ENCODE measurements at regions not wholly inside any gene's neighbourhood (a gene's known extent, or its start where the extent isn't known, plus 50 kb on each side); places are given as distances from the start of the nearest gene placed in this dataset.

DNA sequence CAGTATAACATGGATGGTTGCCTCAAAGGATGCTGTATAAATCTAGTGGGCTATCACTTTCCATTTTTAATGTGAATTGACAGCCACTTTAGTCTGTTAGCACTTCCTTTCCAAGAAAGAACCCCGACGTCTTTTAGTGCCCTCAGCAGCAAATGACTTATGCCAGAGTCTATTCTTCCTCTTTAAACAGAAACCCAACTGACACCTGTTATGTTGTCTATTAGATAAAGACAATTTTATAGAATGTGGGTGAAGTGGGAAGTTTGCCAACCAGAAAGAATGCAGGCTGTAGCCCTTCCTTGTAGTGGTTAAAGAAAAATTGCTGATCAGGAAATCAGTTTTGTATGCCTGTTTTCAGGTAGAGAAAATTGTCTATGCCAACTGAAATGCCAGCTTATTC is 344.9 kb downstream of the ZNF326 start:
- TF ChIP-seq GATA2 (IDR thresholded peaks at IDR 0.05; ENCODE audit: insufficient read depth, insufficient read length, low read depth, low read length): no peak
- TF ChIP-seq, protein P1, sequence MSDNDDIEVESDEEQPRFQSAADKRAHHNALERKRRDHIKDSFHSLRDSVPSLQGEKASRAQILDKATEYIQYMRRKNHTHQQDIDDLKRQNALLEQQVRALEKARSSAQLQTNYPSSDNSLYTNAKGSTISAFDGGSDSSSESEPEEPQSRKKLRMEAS (IDR thresholded peaks at IDR 0.05; ENCODE audit: insufficient read depth, insufficient read length): no peak
- TF ChIP-seq POLR2A (IDR thresholded peaks at IDR 0.05; ENCODE audit: low read depth, low read length): no peak
- TF ChIP-seq EZH2 (IDR thresholded peaks at IDR 0.05; ENCODE audit: borderline replicate concordance, low read depth, low read length, severe bottlenecking): no peak
- no peak for TF ChIP-seq FOS (IDR thresholded peaks at IDR 0.05; ENCODE audit: borderline replicate concordance, insufficient read depth, low read length)
- TF ChIP-seq, protein P2, sequence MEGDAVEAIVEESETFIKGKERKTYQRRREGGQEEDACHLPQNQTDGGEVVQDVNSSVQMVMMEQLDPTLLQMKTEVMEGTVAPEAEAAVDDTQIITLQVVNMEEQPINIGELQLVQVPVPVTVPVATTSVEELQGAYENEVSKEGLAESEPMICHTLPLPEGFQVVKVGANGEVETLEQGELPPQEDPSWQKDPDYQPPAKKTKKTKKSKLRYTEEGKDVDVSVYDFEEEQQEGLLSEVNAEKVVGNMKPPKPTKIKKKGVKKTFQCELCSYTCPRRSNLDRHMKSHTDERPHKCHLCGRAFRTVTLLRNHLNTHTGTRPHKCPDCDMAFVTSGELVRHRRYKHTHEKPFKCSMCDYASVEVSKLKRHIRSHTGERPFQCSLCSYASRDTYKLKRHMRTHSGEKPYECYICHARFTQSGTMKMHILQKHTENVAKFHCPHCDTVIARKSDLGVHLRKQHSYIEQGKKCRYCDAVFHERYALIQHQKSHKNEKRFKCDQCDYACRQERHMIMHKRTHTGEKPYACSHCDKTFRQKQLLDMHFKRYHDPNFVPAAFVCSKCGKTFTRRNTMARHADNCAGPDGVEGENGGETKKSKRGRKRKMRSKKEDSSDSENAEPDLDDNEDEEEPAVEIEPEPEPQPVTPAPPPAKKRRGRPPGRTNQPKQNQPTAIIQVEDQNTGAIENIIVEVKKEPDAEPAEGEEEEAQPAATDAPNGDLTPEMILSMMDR (IDR thresholded peaks at IDR 0.05; ENCODE audit: extremely low read depth in 1 of 2, insufficient read depth in 1 of 2, low read depth in 1 of 2, low read length in 2 of 2): no peak
- TF ChIP-seq POLR2AphosphoS5 (IDR thresholded peaks at IDR 0.05; ENCODE audit: insufficient read depth, low read depth, low read length): no peak
- no peak for TF ChIP-seq JUN (IDR thresholded peaks at IDR 0.05; ENCODE audit: borderline replicate concordance, insufficient read depth, insufficient read length, low read depth)
- no peak for TF ChIP-seq MYC (IDR thresholded peaks at IDR 0.05; ENCODE audit: low read depth, low read length)
- H3K4me3 ChIP-seq (replicated peaks in 1 of 3; ENCODE audit: insufficient read depth in 1 of 3, low read depth in 1 of 3, low read length in 3 of 3): no peak overlapping the region
- H3K9ac ChIP-seq (replicated peaks; ENCODE audit: extremely low read depth, insufficient read depth, low read length): no peak overlapping the region
- H3K36me3 ChIP-seq (ENCODE audit: control insufficient read depth in 2 of 2, extremely low read depth in 1 of 2, insufficient read depth in 2 of 2, low read length in 2 of 2): no peaks in the 10 kb centered on the region
- H3K4me2 ChIP-seq (ENCODE audit: insufficient read depth, low read length): no peak overlapping the region
- H3K4me1 ChIP-seq (ENCODE audit: control insufficient read depth, extremely low read depth, insufficient read depth, low read length): no peaks in the 10 kb centered on the region
- FAIRE-seq: no peak
- no peak for DNase-seq (ENCODE audit: low read depth, low spot score)
- intact Hi-C loops (cut with micrococcal nuclease) (no loop called here), dilution Hi-C loops (cut with MboI; ENCODE audit: extremely low pct_ligation_motif_present, low sequenced_read_pairs) (no loop called here)
- H3K27ac ChIP-seq (ENCODE audit: insufficient read depth, low read depth, low read length): no peak overlapping the region
- no peaks in the 10 kb centered on the region for H3K9me1 ChIP-seq (replicated peaks; ENCODE audit: control insufficient read depth, extremely low read depth, insufficient read depth, low read length)
- H2AFZ ChIP-seq (ENCODE audit: low read depth, low read length): no peak overlapping the region
- no peaks in the 10 kb centered on the region for H3K27me3 ChIP-seq (ENCODE audit: control insufficient read depth in 2 of 2, insufficient read depth in 2 of 2, low read length in 2 of 2)
- ChIA-PET CTCF (no interaction called here), POLR2A (no interaction called here)
- H4K20me1 ChIP-seq (replicated peaks; ENCODE audit: control insufficient read depth, extremely low read depth, insufficient read depth, low read length): no peaks in the 10 kb centered on the region
- H3K79me2 ChIP-seq (ENCODE audit: control insufficient read depth, insufficient read depth, low read length): no peaks in the 10 kb centered on the region
- no TSS peak for BruUV-seq (replicated peaks)
- no peaks in the 10 kb centered on the region for H3K9me3 ChIP-seq (replicated peaks; ENCODE audit: control insufficient read depth, insufficient read depth, low read length)

Data from endothelial cell of umbilical vein (primary cell).